ENCODE measurements at regions not wholly inside any gene's neighbourhood (a gene's known extent, or its start where the extent isn't known, plus 50 kb on each side); places are given as distances from the start of the nearest gene placed in this dataset.

GRCh38 chr22:48692734-48693376 is 1134.8 kb downstream of the BRD1 start (continued):
- TF ChIP-seq ZNF224 (CRISPR knock-in tag; IDR thresholded peaks at IDR 0.05) = peak; percentile 68; the same call in 1 of the 2 replicates
- peak; percentile 84; the same call in 1 of the 2 replicates for TF ChIP-seq ZNF609 (CRISPR knock-in tag; IDR thresholded peaks at IDR 0.05; ENCODE audit: borderline replicate concordance)
- no peak for TF ChIP-seq CBFB (CRISPR knock-in tag; IDR thresholded peaks at IDR 0.05)
- no peak for TF ChIP-seq ZNF710 (CRISPR knock-in tag; IDR thresholded peaks at IDR 0.05; ENCODE audit: borderline replicate concordance)
- no peak for TF ChIP-seq SRSF4 (IDR thresholded peaks at IDR 0.05; ENCODE audit: low read depth, low read length, poor library complexity, severe bottlenecking)
- no peak for TF ChIP-seq POLR2AphosphoS2 (IDR thresholded peaks at IDR 0.05; ENCODE audit: low read depth, low read length)
- TF ChIP-seq ZNF263 (CRISPR knock-in tag; IDR thresholded peaks at IDR 0.05) = peak; percentile 53; the same call in 1 of the 2 replicates
- TF ChIP-seq ZBTB7B (CRISPR knock-in tag; IDR thresholded peaks at IDR 0.05) = peak; percentile 91
- no peak for TF ChIP-seq ZNF235 (CRISPR knock-in tag; IDR thresholded peaks at IDR 0.05; ENCODE audit: borderline replicate concordance)
- 0 out of 2 replicates have a peak, but pooled peaks have one; percentile 35 for TF ChIP-seq ETV5 (CRISPR knock-in tag; IDR thresholded peaks at IDR 0.05; ENCODE audit: borderline replicate concordance)
- peak; percentile 48 for TF ChIP-seq SP4 (CRISPR knock-in tag; IDR thresholded peaks at IDR 0.05)
- peak; percentile 64; the same call in 1 of the 2 replicates for TF ChIP-seq JUN (CRISPR knock-in tag; IDR thresholded peaks at IDR 0.05)
- TF ChIP-seq MIXL1 (CRISPR knock-in tag; IDR thresholded peaks at IDR 0.05) = peak; percentile 83
- TF ChIP-seq ZNF503 (CRISPR knock-in tag; IDR thresholded peaks at IDR 0.05) = no peak
- 0 out of 2 replicates have a peak, but pooled peaks have one; percentile 42 for TF ChIP-seq EHMT2 (IDR thresholded peaks at IDR 0.05; ENCODE audit: borderline replicate concordance, low read depth, low read length)
- TF ChIP-seq GATAD2A (CRISPR knock-in tag; IDR thresholded peaks at IDR 0.05) = peak; percentile 88
- 0 out of 2 replicates have a peak, but pooled peaks have one; percentile 37 for TF ChIP-seq ZNF784 (CRISPR knock-in tag; IDR thresholded peaks at IDR 0.05; ENCODE audit: borderline replicate concordance)
- 0 out of 2 replicates have a peak, but pooled peaks have one; percentile 34 for TF ChIP-seq TFE3 (CRISPR knock-in tag; IDR thresholded peaks at IDR 0.05)
- TF ChIP-seq TCF7 (IDR thresholded peaks at IDR 0.05; ENCODE audit: low read depth) = no peak

Measured in HepG2 (cell line).